PC-9 (cell line): ENCODE measurements at regions not wholly inside any gene's neighbourhood (a gene's known extent, or its start where the extent isn't known, plus 50 kb on each side); places are given as distances from the start of the nearest gene placed in this dataset.

Source experiments
- CTCF ChIP-seq: fragments of 200-600 bp; sonication (generic); conservative IDR thresholded peaks from 2 replicates; pipeline ENCODE4 v1.6.1; 2017; ENCODE audit warnings: mixed run types, antibody characterized with exemption, mild to moderate bottlenecking, moderate library complexity
- EZH2 ChIP-seq: fragments of 200-600 bp; sonication (generic); IDR thresholded peaks from 2 replicates; pipeline ENCODE4 v1.8.0; 2017; ENCODE audit warnings: antibody characterized with exemption, low read depth

GRCh38 chr5:29744618-29745017 lies 1448.9 kb upstream of the CDH6 start:
- TF ChIP-seq CTCF, result no peak
- no peak for TF ChIP-seq EZH2
